CD8-positive, alpha-beta memory T cell (primary cell): ENCODE measurements at regions not wholly inside any gene's neighbourhood (a gene's known extent, or its start where the extent isn't known, plus 50 kb on each side); places are given as distances from the start of the nearest gene placed in this dataset.

Experiments used
- CTCF ChIA-PET: fragments of 350-600 bp; sonication (Branson Sonifier 250); formaldehyde crosslinking; loops from one replicate; lab custom pipeline; 2021; ENCODE audit warnings: antibody characterized with exemption; lab: Charles Lee
- POLR2A ChIA-PET: fragments of 350-600 bp; sonication (Branson Sonifier 250); formaldehyde crosslinking; loops from one replicate; lab custom pipeline; 2021; ENCODE audit warnings: antibody characterized with exemption; lab: Charles Lee
- DNase-seq, 5 donors: peaks; one replicate each; pipeline versions ENCODE4 v3.0.0 to v3.0.0-alpha.2; 2020 to 2022; ENCODE audit warnings: mixed read lengths in 1 of 5
- H3K27ac ChIP-seq: one replicate; pipeline ENCODE4 v1.7.0; 2013; ENCODE audit warnings: low read depth, mild to moderate bottlenecking, low read length, moderate library complexity
- H3K27me3 ChIP-seq: 2 replicates; pipeline ENCODE4 v1.7.0; 2013; ENCODE audit warnings: low read length, mild to moderate bottlenecking; ENCODE audit not compliant: insufficient read depth, poor library complexity, severe bottlenecking
- H3K36me3 ChIP-seq: 2 replicates; pipeline ENCODE4 v1.7.0; 2013; ENCODE audit warnings: mild to moderate bottlenecking, low read length, moderate library complexity; ENCODE audit not compliant: insufficient read depth
- H3K4me1 ChIP-seq: 2 replicates; pipeline ENCODE4 v1.7.0; 2013; ENCODE audit warnings: mild to moderate bottlenecking, low read length, moderate library complexity; ENCODE audit not compliant: insufficient read depth
- H3K4me3 ChIP-seq: 2 replicates; pipeline ENCODE4 v1.7.0; 2013; ENCODE audit warnings: mild to moderate bottlenecking, low read length
- H3K9me3 ChIP-seq: 2 replicates; pipeline ENCODE4 v1.7.0; 2013; ENCODE audit warnings: mild to moderate bottlenecking, low read length
- H3K27ac Mint-ChIP-seq, 8 donors: one replicate each; pipeline ENCODE4 v1.8.0; 2020 to 2021; ENCODE audit warnings: mixed read lengths in 8 of 8, mild to moderate bottlenecking in 6 of 8, inconsistent platforms in 3 of 8, moderate library complexity in 3 of 8
- H3K27me3 Mint-ChIP-seq, 2 donors: one replicate each; pipeline ENCODE4 v1.8.0; 2020 to 2021; ENCODE audit warnings: mixed read lengths in 2 of 2, mild to moderate bottlenecking in 1 of 2, moderate library complexity in 1 of 2
- H3K36me3 Mint-ChIP-seq, 3 donors: one replicate each; pipeline ENCODE4 v1.8.0; 2020 to 2021; ENCODE audit warnings: mixed read lengths in 3 of 3, inconsistent platforms in 1 of 3, mild to moderate bottlenecking in 1 of 3
- H3K4me1 Mint-ChIP-seq, 3 donors: one replicate each; pipeline ENCODE4 v1.8.0; 2020 to 2021; ENCODE audit warnings: mixed read lengths in 3 of 3, inconsistent platforms in 1 of 3, mild to moderate bottlenecking in 1 of 3
- H3K4me3 Mint-ChIP-seq, 7 donors: one replicate each; pipeline ENCODE4 v1.8.0; 2020 to 2021; ENCODE audit warnings: mixed read lengths in 7 of 7, mild to moderate bottlenecking in 6 of 7, moderate library complexity in 4 of 7, inconsistent platforms in 2 of 7
- H3K9me3 Mint-ChIP-seq, 5 donors: one replicate each; pipeline ENCODE4 v1.8.0; 2020 to 2022; ENCODE audit warnings: mixed read lengths in 5 of 5, mild to moderate bottlenecking in 3 of 5, moderate library complexity in 2 of 5, inconsistent platforms in 1 of 5

DNA sequence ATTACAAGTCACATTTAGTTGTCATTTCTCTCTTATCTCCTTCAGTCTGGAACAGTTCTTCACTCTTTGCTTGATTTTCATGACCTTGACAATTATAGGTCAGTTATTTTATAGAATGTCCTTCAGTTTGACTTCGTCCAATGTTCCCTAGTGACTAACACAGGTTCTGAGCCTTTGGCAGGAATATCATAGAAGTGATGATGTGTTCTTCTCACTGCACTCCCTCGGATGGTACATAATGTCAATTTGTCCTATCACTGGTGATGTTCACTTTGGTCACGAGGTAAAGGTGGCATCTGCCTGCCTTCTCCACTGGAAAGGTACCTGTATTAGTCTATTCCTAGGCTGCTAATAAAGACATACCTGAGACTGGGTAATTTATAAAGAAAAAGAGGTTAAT lies 126.0 kb upstream of the PTPN3 start:
- no peaks in the 10 kb centered on the region for H3K4me1 Mint-ChIP-seq
- CTCF ChIA-PET, result no interaction called here
- no peaks in the 10 kb centered on the region for H3K9me3 ChIP-seq
- H3K4me3 ChIP-seq, result no peak overlapping the region
- no peak overlapping the region for H3K4me3 Mint-ChIP-seq
- H3K27ac Mint-ChIP-seq, result no peak overlapping the region
- peaks cover 0 to 3% (median 0%) of the 10 kb centered on the region in 5 donors for H3K9me3 Mint-ChIP-seq
- H3K4me1 ChIP-seq, result no peaks in the 10 kb centered on the region
- no peaks in the 10 kb centered on the region for H3K36me3 Mint-ChIP-seq
- H3K27me3 Mint-ChIP-seq, result peaks cover 0 to 4% of the 10 kb centered on the region in 2 donors
- no peak overlapping the region for H3K27ac ChIP-seq
- no peaks in the 10 kb centered on the region for H3K36me3 ChIP-seq
- POLR2A ChIA-PET, result no interaction called here
- DNase-seq, result no peak
- H3K27me3 ChIP-seq, result no peaks in the 10 kb centered on the region

DNA sequence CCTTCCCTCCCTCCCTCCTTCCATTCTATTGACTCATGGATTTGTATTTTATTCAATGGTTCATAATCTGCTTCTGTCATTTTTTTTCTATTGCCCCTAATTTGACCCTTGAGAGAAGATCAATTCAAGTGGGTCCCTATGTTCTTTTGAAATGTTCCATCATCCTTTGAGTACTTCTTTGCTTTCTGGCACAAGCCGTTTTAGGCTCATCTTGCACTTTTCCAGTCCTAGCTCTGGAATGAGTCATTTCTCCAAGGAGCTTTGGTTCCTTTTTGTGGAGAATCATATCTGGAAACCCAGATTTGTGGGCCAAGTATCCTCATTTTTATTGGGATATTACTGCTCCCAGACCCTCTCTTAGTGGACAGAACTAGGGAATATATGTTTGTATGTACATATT lies 126.8 kb upstream of the PTPN3 start:
- CTCF ChIA-PET, result no interaction called here
- H3K4me3 Mint-ChIP-seq, result no peak overlapping the region
- no peaks in the 10 kb centered on the region for H3K4me1 ChIP-seq
- H3K27me3 ChIP-seq, result no peaks in the 10 kb centered on the region
- H3K9me3 Mint-ChIP-seq, result peaks cover 0 to 3% (median 0%) of the 10 kb centered on the region in 5 donors
- POLR2A ChIA-PET, result no interaction called here
- no peak overlapping the region for H3K4me3 ChIP-seq
- DNase-seq, result no peak
- H3K27me3 Mint-ChIP-seq, result peaks cover 2 to 4% of the 10 kb centered on the region in 2 donors
- no peaks in the 10 kb centered on the region for H3K36me3 ChIP-seq
- no peaks in the 10 kb centered on the region for H3K36me3 Mint-ChIP-seq
- no peaks in the 10 kb centered on the region for H3K9me3 ChIP-seq
- no peaks in the 10 kb centered on the region for H3K4me1 Mint-ChIP-seq
- H3K27ac Mint-ChIP-seq, result no peak overlapping the region
- no peak overlapping the region for H3K27ac ChIP-seq

DNA sequence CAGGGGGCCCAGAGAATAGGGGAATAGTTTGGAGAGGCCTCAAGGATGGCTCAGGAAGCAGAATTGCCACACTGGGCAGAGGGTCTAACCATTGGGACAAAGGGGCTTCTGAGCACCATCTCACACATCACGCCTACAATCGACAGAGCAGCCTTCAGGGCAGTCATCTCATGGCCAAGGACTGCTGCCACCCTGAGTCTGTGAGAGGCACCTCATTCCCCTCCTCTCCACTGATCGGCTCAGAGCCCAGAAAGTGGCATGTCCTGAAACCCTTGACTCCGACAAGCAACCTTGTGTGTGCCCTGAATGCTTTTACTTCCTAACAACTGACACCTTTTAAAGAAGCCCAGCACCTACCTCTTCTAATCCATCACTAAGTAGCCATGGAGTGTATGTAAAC lies 128.9 kb upstream of the PTPN3 start:
- CTCF ChIA-PET, result no interaction called here
- no peak overlapping the region for H3K4me3 ChIP-seq
- no peak overlapping the region for H3K27ac ChIP-seq
- no peaks in the 10 kb centered on the region for H3K9me3 ChIP-seq
- no peaks in the 10 kb centered on the region for H3K27me3 ChIP-seq
- H3K36me3 ChIP-seq, result no peaks in the 10 kb centered on the region
- Mint-ChIP-seq H3K9me3 (peaks cover 0 to 5% (median 0%) of the 10 kb centered on the region in 5 donors), H3K4me1 (no peaks in the 10 kb centered on the region), H3K36me3 (no peaks in the 10 kb centered on the region), H3K27ac (no peak overlapping the region), H3K4me3 (no peak overlapping the region), H3K27me3 (peaks cover 0 to 5% of the 10 kb centered on the region in 2 donors)
- H3K4me1 ChIP-seq, result no peaks in the 10 kb centered on the region
- no peak for DNase-seq
- POLR2A ChIA-PET, result no interaction called here

DNA sequence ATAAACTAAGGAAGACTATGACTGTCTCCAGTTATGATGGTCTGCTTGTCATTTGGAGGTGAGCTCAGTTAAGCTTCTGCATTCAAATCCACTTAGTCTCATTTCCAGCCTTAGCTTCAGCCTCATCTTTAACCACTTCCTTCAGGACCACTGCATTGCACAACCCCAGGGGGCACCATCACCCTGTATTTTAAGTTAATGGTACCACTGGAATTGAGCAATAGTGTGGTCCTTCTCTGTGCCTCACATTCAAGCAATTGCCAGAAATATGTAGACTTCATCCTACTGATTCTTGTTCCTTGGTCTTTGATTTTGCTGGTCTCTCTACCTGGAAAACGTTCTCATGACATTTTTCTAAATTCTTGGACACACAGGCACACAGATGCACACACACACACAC lies 131.5 kb upstream of the PTPN3 start:
- H3K27ac ChIP-seq, result no peak overlapping the region
- no peak for DNase-seq
- ChIA-PET POLR2A (no interaction called here), CTCF (no interaction called here)
- H3K36me3 Mint-ChIP-seq, result no peaks in the 10 kb centered on the region
- no peaks in the 10 kb centered on the region for H3K4me1 ChIP-seq
- H3K36me3 ChIP-seq, result no peaks in the 10 kb centered on the region
- H3K9me3 ChIP-seq, result no peaks in the 10 kb centered on the region
- peaks cover 0 to 2% (median 0%) of the 10 kb centered on the region in 5 donors for H3K9me3 Mint-ChIP-seq
- no peaks in the 10 kb centered on the region for H3K4me1 Mint-ChIP-seq
- no peak overlapping the region for H3K27ac Mint-ChIP-seq
- peaks cover 0 to 5% of the 10 kb centered on the region in 2 donors for H3K27me3 Mint-ChIP-seq
- no peak overlapping the region for H3K4me3 ChIP-seq
- H3K27me3 ChIP-seq, result no peaks in the 10 kb centered on the region
- H3K4me3 Mint-ChIP-seq, result no peak overlapping the region

DNA sequence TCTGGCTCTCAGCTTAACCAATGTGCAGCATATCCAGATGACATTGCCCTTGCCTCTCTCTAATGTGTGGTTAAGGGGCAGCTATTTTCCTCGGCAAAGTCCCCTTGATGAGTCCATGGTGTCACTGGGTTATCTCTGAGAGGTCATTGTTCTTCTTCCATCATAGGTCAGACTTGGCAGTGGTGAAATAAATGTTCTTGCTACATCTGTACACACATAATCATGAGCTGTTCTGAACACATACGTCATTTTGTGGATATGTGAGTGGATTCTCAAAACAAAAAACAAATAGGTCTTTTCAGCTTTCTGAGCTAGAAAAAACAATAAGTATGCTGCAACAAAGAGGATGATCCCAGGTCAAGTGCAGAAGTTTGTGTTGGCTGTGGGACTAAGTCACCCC lies 134.7 kb upstream of the PTPN3 start:
- no peak overlapping the region for H3K4me3 ChIP-seq

DNA sequence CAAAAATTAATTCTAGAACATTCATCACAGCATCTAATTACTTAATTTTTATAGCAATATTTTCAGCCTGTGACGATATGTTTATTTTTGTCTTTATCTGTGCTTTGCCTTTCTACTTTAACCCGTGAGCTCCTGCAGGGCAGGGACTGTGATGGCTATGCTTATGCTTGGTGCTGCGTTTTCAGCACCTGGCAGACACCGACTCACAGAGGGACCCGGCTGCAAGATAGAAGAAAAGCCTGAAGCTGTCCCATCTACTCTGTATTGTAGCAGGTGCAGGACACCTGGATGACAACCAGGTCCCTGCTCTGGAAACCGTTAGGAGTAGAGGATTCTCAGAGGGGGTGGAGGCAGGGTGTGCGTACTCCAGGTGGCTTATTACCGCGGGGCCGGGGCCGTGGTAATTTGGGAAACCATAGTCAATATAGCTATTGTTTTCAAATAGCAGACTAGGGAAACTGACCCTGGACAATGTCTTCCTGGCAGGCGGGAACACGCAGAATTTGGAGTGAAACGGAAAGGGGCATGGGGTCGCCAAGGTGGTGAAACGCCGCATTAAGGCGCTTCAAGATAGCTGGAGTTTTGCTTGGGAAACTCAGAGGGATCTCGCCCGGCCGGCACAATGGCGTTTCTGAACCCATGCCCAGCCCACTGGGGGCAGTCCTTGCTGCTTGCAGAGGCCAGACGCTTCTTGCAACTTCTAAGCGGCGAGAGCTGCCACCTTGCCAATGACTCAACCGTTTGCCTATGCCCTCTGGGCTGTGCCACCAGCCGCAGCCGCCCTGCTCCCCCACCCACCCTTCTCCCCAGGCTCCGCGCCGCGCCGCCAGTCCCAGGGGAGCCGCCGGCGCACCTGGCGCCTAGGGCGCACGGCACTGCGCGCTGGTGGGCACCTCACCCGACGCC lies 140.1 kb upstream of the PALM2AKAP2 start:
- no peak for DNase-seq
- Histone ChIP-seq H3K36me3 (no peaks in the 10 kb centered on the region), H3K9me3 (no peaks in the 10 kb centered on the region), H3K27ac (no peak overlapping the region), H3K4me3 (no peak overlapping the region), H3K27me3 (no peaks in the 10 kb centered on the region), H3K4me1 (no peaks in the 10 kb centered on the region)
- no peaks in the 10 kb centered on the region for H3K4me1 Mint-ChIP-seq
- CTCF ChIA-PET, result no interaction called here
- peaks cover 22 to 54% of the 10 kb centered on the region in 2 donors for H3K27me3 Mint-ChIP-seq
- H3K4me3 Mint-ChIP-seq, result no peak overlapping the region
- POLR2A ChIA-PET, result no interaction called here
- peaks cover 3 to 9% (median 5%) of the 10 kb centered on the region in 5 donors for H3K9me3 Mint-ChIP-seq
- no peaks in the 10 kb centered on the region for H3K36me3 Mint-ChIP-seq
- H3K27ac Mint-ChIP-seq, result no peak overlapping the region

More for the DNA sequence above, 134.7 kb upstream of the PTPN3 start:
- POLR2A ChIA-PET, result no interaction called here
- CTCF ChIA-PET, result no interaction called here
- Mint-ChIP-seq H3K4me1 (no peaks in the 10 kb centered on the region), H3K9me3 (peaks cover 0 to 3% (median 2%) of the 10 kb centered on the region in 5 donors), H3K27ac (no peak overlapping the region), H3K36me3 (no peaks in the 10 kb centered on the region), H3K4me3 (no peak overlapping the region), H3K27me3 (peaks cover 5 to 12% of the 10 kb centered on the region in 2 donors)
- H3K27me3 ChIP-seq, result no peaks in the 10 kb centered on the region
- H3K27ac ChIP-seq, result no peak overlapping the region
- no peaks in the 10 kb centered on the region for H3K9me3 ChIP-seq
- no peak for DNase-seq
- no peaks in the 10 kb centered on the region for H3K4me1 ChIP-seq
- H3K36me3 ChIP-seq, result no peaks in the 10 kb centered on the region

DNA sequence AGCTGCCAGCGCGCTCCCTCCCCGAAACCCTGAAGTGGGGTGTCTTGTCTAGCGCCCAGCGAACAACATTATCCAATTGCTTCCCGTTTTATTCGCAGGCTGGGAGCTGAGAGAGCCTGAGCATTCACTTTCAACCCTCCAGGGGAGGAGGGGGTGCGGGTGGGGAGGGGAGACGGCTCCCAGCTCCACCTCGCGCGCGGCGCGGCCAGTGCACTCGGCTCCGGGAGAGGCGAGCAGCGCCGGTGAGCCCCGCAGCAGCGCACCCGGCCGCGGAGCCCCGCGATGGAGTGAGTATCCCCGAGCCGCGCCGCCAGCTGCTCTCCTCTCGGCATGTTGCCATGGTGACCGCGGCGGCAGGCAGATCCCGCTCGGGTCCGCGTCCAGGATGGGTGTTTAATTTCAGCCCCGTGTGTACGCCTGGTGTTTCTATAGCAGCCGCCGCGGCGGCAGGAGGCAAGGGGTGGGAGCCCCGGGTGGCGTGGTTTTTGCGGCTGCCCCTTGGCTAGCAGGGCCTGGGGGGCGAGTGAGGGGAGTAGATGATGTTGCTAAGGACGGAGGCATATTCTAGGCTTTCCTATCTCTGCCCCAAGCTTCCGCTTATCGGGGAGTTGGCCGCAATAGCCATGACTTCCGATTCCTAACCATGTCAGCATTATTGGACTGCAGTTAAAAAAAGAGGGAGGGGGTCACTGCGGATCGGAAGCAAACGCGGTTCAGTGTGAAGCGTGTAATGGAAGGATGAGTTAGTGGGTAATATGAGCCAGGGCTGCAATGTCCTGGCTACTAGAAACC lies 139.2 kb upstream of the PALM2AKAP2 start:
- H3K4me3 ChIP-seq, result no peak overlapping the region

DNA sequence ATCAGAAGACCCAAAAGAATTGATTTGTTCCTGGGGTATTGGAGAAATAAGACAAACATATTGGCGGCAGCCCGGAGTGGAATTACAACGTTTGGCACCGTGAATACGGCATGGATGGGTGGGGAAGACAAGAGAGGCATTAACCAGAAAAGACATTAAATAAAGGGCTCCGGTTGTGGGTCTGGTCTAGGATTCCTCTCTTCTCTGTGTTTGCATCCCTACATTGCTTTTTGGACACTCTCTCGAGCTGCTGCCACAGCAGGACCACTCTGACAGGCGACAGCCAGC lies 138.7 kb upstream of the PALM2AKAP2 start:
- H3K9me3 ChIP-seq, result no peaks in the 10 kb centered on the region
- no peaks in the 10 kb centered on the region for H3K36me3 ChIP-seq
- peaks cover 22 to 50% of the 10 kb centered on the region in 2 donors for H3K27me3 Mint-ChIP-seq
- DNase-seq, result no peak
- no peak overlapping the region for H3K27ac Mint-ChIP-seq
- no peak overlapping the region for H3K4me3 Mint-ChIP-seq
- H3K4me3 ChIP-seq, result no peak overlapping the region
- CTCF ChIA-PET, result no interaction called here
- POLR2A ChIA-PET, result no interaction called here
- H3K4me1 Mint-ChIP-seq, result no peaks in the 10 kb centered on the region
- H3K36me3 Mint-ChIP-seq, result no peaks in the 10 kb centered on the region
- H3K4me1 ChIP-seq, result no peaks in the 10 kb centered on the region
- no peaks in the 10 kb centered on the region for H3K27me3 ChIP-seq
- H3K9me3 Mint-ChIP-seq, result peaks cover 3 to 13% (median 6%) of the 10 kb centered on the region in 5 donors
- no peak overlapping the region for H3K27ac ChIP-seq

More for the DNA sequence above, 139.2 kb upstream of the PALM2AKAP2 start:
- no peak for DNase-seq
- Mint-ChIP-seq H3K4me1 (no peaks in the 10 kb centered on the region), H3K27ac (no peak overlapping the region), H3K9me3 (peaks cover 3 to 13% (median 6%) of the 10 kb centered on the region in 5 donors), H3K27me3 (peaks cover 22 to 55% of the 10 kb centered on the region in 2 donors), H3K4me3 (no peak overlapping the region), H3K36me3 (no peaks in the 10 kb centered on the region)
- no peaks in the 10 kb centered on the region for H3K9me3 ChIP-seq
- no peak overlapping the region for H3K27ac ChIP-seq
- no peaks in the 10 kb centered on the region for H3K4me1 ChIP-seq
- ChIA-PET CTCF (no interaction called here), POLR2A (no interaction called here)
- no peaks in the 10 kb centered on the region for H3K36me3 ChIP-seq
- no peaks in the 10 kb centered on the region for H3K27me3 ChIP-seq
